K562 (cell line): ENCODE measurements at regions not wholly inside any gene's neighbourhood (a gene's known extent, or its start where the extent isn't known, plus 50 kb on each side); places are given as distances from the start of the nearest gene placed in this dataset.

Experiments
- ATAC-seq: fragments of 200-7000 bp; cut with Tn5 transposase; 3 replicates; pipeline ENCODE4 v1.9.1; 2020; ENCODE audit warnings: moderate library complexity
- BruUV-seq: library from RNA; stranded (reverse); fragments of 400-500 nt; replicated peaks from 2 replicates; lab custom pipeline; 2021; lab: Mats Ljungman, UMichigan
- CTCF ChIA-PET: fragments of 300-600 bp; formaldehyde crosslinking; extraction: SDS; loops from one replicate; lab custom pipeline; 2021; ENCODE audit warnings: low intra/inter-chr PET ratio; lab: Yijun Ruan, JAX
- POLR2A ChIA-PET: fragments of 300-600, 350-650 bp; sonication (Branson Sonifier 250); formaldehyde crosslinking; extraction: SDS; loops from one replicate; lab custom pipeline; 2021; ENCODE audit warnings: antibody characterized with exemption, inconsistent platforms; lab: Yijun Ruan, JAX
- DNase-seq, 4 experiments: peaks; one replicate each; pipeline versions ENCODE4 v3.0.0 to v3.0.0-alpha.2; 2011 to 2018; ENCODE audit warnings: low spot score in 3 of 4, mixed read lengths in 3 of 4; ENCODE audit errors: extremely low read depth in 1 of 4
- FAIRE-seq: peaks from 2 replicates; lab custom pipeline; 2011; peaks lifted over from hg19 to GRCh38; lab: Jason Lieb, UNC
- H2AFZ ChIP-seq: 2 replicates; pipeline ENCODE4 v1.6.0; 2011; ENCODE audit warnings: low read depth, low read length, control low read depth, inconsistent platforms
- H3K27ac ChIP-seq: fragments of 200-600 bp; 3 replicates; pipeline ENCODE4 v1.8.0; 2011; ENCODE audit warnings: low read depth, mild to moderate bottlenecking, control low read depth, inconsistent platforms, low read length, moderate library complexity, mixed read lengths; ENCODE audit errors: extremely low read depth
- H3K27me3 ChIP-seq, 2 experiments: fragments of 300-600 bp in 1 of 2; 2 replicates in 1 of 2; 3 replicates in 1 of 2; pipeline versions ENCODE4 v1.6.0 to v1.8.0; 2011; ENCODE audit warnings: inconsistent platforms in 2 of 2, low read length in 2 of 2, mild to moderate bottlenecking in 1 of 2, mixed read lengths in 1 of 2, moderate library complexity in 1 of 2; ENCODE audit not compliant: control insufficient read depth in 2 of 2, insufficient read depth in 2 of 2
- H3K36me3 ChIP-seq: fragments of 300-600 bp; 3 replicates; pipeline ENCODE4 v1.8.0; 2011; ENCODE audit warnings: mild to moderate bottlenecking, low read length, inconsistent platforms; ENCODE audit not compliant: control insufficient read depth, insufficient read depth
- H3K4me1 ChIP-seq, 2 experiments: fragments of 200-600 bp in 1 of 2; replicated peaks in 1 of 2; 2 replicates in 1 of 2; 3 replicates in 1 of 2; pipeline versions ENCODE4 v1.5.1 to v1.8.0; 2011; ENCODE audit warnings: inconsistent platforms in 2 of 2, low read length in 2 of 2, mild to moderate bottlenecking in 1 of 2, mixed read lengths in 1 of 2, moderate library complexity in 1 of 2; ENCODE audit not compliant: control insufficient read depth in 2 of 2, insufficient read depth in 2 of 2
- H3K4me2 ChIP-seq: 2 replicates; pipeline ENCODE4 v1.6.1; 2011; ENCODE audit warnings: low read length, control low read depth, inconsistent platforms, mixed read lengths; ENCODE audit not compliant: insufficient read depth
- H3K4me3 ChIP-seq: fragments of 200-600 bp; sonication (generic), shearing (Covaris generic); 2 replicates; pipeline ENCODE4 v1.5.1; 2016; ENCODE audit warnings: control low read depth, inconsistent platforms
- H3K79me2 ChIP-seq: fragments of 200-600 bp; 3 replicates; pipeline ENCODE4 v1.8.0; 2011; ENCODE audit warnings: low read length, inconsistent platforms; ENCODE audit not compliant: control insufficient read depth, insufficient read depth
- H3K9ac ChIP-seq, 2 experiments: 2 replicates each; pipeline versions ENCODE4 v1.6.0 to v1.6.1; 2011; ENCODE audit warnings: low read depth in 2 of 2, low read length in 2 of 2, control low read depth in 1 of 2, inconsistent platforms in 1 of 2, mild to moderate bottlenecking in 1 of 2, mixed read lengths in 1 of 2; ENCODE audit not compliant: insufficient read depth in 1 of 2
- H3K9me1 ChIP-seq: one replicate; pipeline ENCODE4 v1.6.0; 2011; ENCODE audit warnings: inconsistent platforms, mild to moderate bottlenecking, low read length, moderate library complexity; ENCODE audit not compliant: control insufficient read depth, insufficient read depth
- H3K9me3 ChIP-seq: replicated peaks from 2 replicates; pipeline ENCODE4 v1.5.1; 2011; ENCODE audit warnings: low read depth, low read length, inconsistent platforms; ENCODE audit not compliant: control insufficient read depth, insufficient read depth
- H4K20me1 ChIP-seq: replicated peaks from 2 replicates; pipeline ENCODE4 v1.6.1; 2011; ENCODE audit warnings: low read length, inconsistent platforms, mixed read lengths; ENCODE audit not compliant: control insufficient read depth, insufficient read depth
- DNMT1 ChIP-seq: fragments of 450-650 bp; IDR thresholded peaks from 2 replicates; pipeline ENCODE4 v1.6.1; 2016; ENCODE audit warnings: antibody characterized with exemption, mild to moderate bottlenecking
- FIP1L1 ChIP-seq: fragments of 200-400 bp; formaldehyde crosslinking; IDR thresholded peaks from 2 replicates; pipeline ENCODE4 v1.6.1; 2018; ENCODE audit warnings: mild to moderate bottlenecking, low read depth, low read length; ENCODE audit not compliant: poor library complexity, severe bottlenecking
- HMGXB4 ChIP-seq: sonication (generic); formaldehyde crosslinking; IDR thresholded peaks from 2 replicates; pipeline ENCODE4 v1.8.1; 2023; ENCODE audit warnings: mild to moderate bottlenecking, missing genetic modification reagents
- ILF3 ChIP-seq: fragments of 450-650 bp; IDR thresholded peaks from 2 replicates; pipeline ENCODE4 v1.6.1; 2018; ENCODE audit warnings: antibody characterized with exemption, mild to moderate bottlenecking, moderate library complexity, borderline replicate concordance
- MITF ChIP-seq: IDR thresholded peaks from 2 replicates; pipeline ENCODE4 v1.6.1; 2014; ENCODE audit warnings: antibody characterized with exemption
- NONO ChIP-seq, 2 experiments: fragments of 200-400 bp in 1 of 2; fragments of 450-650 bp in 1 of 2; formaldehyde crosslinking in 1 of 2; IDR thresholded peaks; 2 replicates each; pipeline ENCODE4 v1.6.1; 2017; ENCODE audit warnings: low read depth in 2 of 2, mild to moderate bottlenecking in 2 of 2, moderate library complexity in 2 of 2, low read length in 1 of 2
- TEAD4 ChIP-seq, 2 experiments: sonication (generic) in 1 of 2; formaldehyde crosslinking in 1 of 2; IDR thresholded peaks; 2 replicates each; pipeline versions ENCODE4 v1.6.1 to v1.8.0; 2012 to 2022; ENCODE audit warnings: borderline replicate concordance in 1 of 2, inconsistent platforms in 1 of 2, low read length in 1 of 2, mild to moderate bottlenecking in 1 of 2, missing genetic modification reagents in 1 of 2
- THRA ChIP-seq: fragments of 450-650 bp; IDR thresholded peaks from 2 replicates; pipeline ENCODE4 v1.6.1; 2017; ENCODE audit warnings: mild to moderate bottlenecking, moderate library complexity
- WHSC1 ChIP-seq: IDR thresholded peaks from one replicate; pipeline ENCODE4 v1.6.1; 2012; ENCODE audit warnings: low read length, control low read depth, inconsistent platforms
- ZNF23 ChIP-seq: fragments of 250-450 bp; sonication (Bioruptor Pico); IDR thresholded peaks from 2 replicates; pipeline ENCODE4 v1.4.0; 2020; ENCODE audit warnings: mild to moderate bottlenecking
- ZNF408 ChIP-seq: fragments of 250-450 bp; sonication (Bioruptor Pico); IDR thresholded peaks from 2 replicates; pipeline ENCODE4 v1.4.0; 2020; ENCODE audit warnings: low read depth, mild to moderate bottlenecking, moderate library complexity
- ZNF551 ChIP-seq: fragments of 250-450 bp; sonication (Bioruptor Pico); IDR thresholded peaks from 2 replicates; pipeline ENCODE4 v1.5.0; 2021; ENCODE audit warnings: mild to moderate bottlenecking, moderate library complexity
- ZNF592 ChIP-seq: fragments of 450-650 bp; IDR thresholded peaks from 2 replicates; pipeline ENCODE4 v1.6.1; 2017; ENCODE audit warnings: antibody characterized with exemption, mild to moderate bottlenecking
- ZNF644 ChIP-seq: fragments of 200-800 bp; sonication (Bioruptor generic); IDR thresholded peaks from 2 replicates; pipeline ENCODE4 v1.6.1; 2016; ENCODE audit warnings: low read depth, missing genetic modification characterization, missing compliant biosample characterization
- ZNF780A ChIP-seq: fragments of 250-450 bp; sonication (Bioruptor Pico); IDR thresholded peaks from 2 replicates; pipeline ENCODE4 v1.5.0; 2021; ENCODE audit warnings: mild to moderate bottlenecking
- WGBS: fragments of 100-300 bp; shearing (Covaris generic); methylation state at CpG from one replicate; pipeline ENCODE4 v1.1.6; 2016; ENCODE audit warnings: low coverage, mixed read lengths; ENCODE audit not compliant: insufficient coverage; ENCODE audit errors: missing lambda C conversion rate; 5-methylcytosine and 5-hydroxymethylcytosine counted together
- in situ Hi-C: fragments of 300-500 bp; cut with MboI; formaldehyde crosslinking; loops from 4 replicates; pipeline ENCODE4 v1.15.0; 2018; ENCODE audit warnings: inconsistent platforms, mixed read lengths
- intact Hi-C: fragments of 100-400 bp; cut with micrococcal nuclease; formaldehyde crosslinking; loops from 2 replicates; pipeline ENCODE4 v1.14.2; 2022

GRCh38 chr7:68697796-68698280 lies 900.4 kb upstream of the AUTS2 start:
- H4K20me1 ChIP-seq, result no peaks in the 10 kb centered on the region
- in situ Hi-C loops (no loop called here), intact Hi-C loops (no loop called here)
- FAIRE-seq (no peak), ATAC-seq (no peak), DNase-seq (no peak)
- no peaks in the 10 kb centered on the region for H3K79me2 ChIP-seq
- no peak overlapping the region for H3K4me2 ChIP-seq
- H3K4me3 ChIP-seq, result no peak overlapping the region
- no peaks in the 10 kb centered on the region for H3K9me1 ChIP-seq
- ChIA-PET POLR2A (no interaction called here), CTCF (no interaction called here)
- no peaks in the 10 kb centered on the region for H3K4me1 ChIP-seq
- WGBS, result 0% methylated on average over 7 of the region's 7 CpGs
- no TSS peak for BruUV-seq
- H3K9me3 ChIP-seq, result no peaks in the 10 kb centered on the region
- H2AFZ ChIP-seq, result no peak overlapping the region
- no peaks in the 10 kb centered on the region for H3K27me3 ChIP-seq
- H3K9ac ChIP-seq, result no peak overlapping the region
- H3K36me3 ChIP-seq, result no peaks in the 10 kb centered on the region
- no peak overlapping the region for H3K27ac ChIP-seq
- TF ChIP-seq ZNF551 (no peak), HMGXB4 (CRISPR knock-in tag) (no peak), THRA (no peak), ZNF780A (CRISPR knock-in tag) (no peak), WHSC1 (no peak), ILF3 (no peak), MITF (no peak), ZNF23 (CRISPR knock-in tag) (no peak), FIP1L1 (no peak), ZNF644 (no peak), TEAD4 (IDR thresholded peaks at IDR 0.05; ENCODE audit: low read length) (no peak), TEAD4 (CRISPR knock-in tag; IDR thresholded peaks at IDR 0.05; ENCODE audit: borderline replicate concordance) (no peak), ZNF592 (no peak), ZNF408 (CRISPR knock-in tag) (no peak), DNMT1 (no peak), NONO (IDR thresholded peaks at IDR 0.05; ENCODE audit: low read depth in 2 of 2, low read length in 1 of 2) (no peak)
